ENCODE measurements at regions not wholly inside any gene's neighbourhood (a gene's known extent, or its start where the extent isn't known, plus 50 kb on each side); places are given as distances from the start of the nearest gene placed in this dataset.
A peak's percentile ranks its signal among the peaks of the same experiment; 100 is the strongest.

GRCh38 chr11:134662629-134663360 lies 250.8 kb upstream of the B3GAT1 start:
- TF ChIP-seq CTCF (IDR thresholded peaks at IDR 0.05) (no peak), POLR2A (IDR thresholded peaks at IDR 0.05) (no peak)
- no peak overlapping the region for H3K4me3 ChIP-seq (ENCODE audit: low read depth, poor library complexity, severe bottlenecking)
- intact Hi-C loops (cut with DNase I; ENCODE audit: low total_unique reads), result no loop called here
- WGBS, 2 donors, result 75 to 81% methylated on average over 5 of the region's 5 CpGs
- DNase-seq (ENCODE audit: low spot score in 2 of 2), result peak; percentile 8 to 75

- TF ChIP-seq CTCF (IDR thresholded peaks at IDR 0.05) (no peak), POLR2A (IDR thresholded peaks at IDR 0.05) (no peak)
- no peak overlapping the region for H3K4me3 ChIP-seq (ENCODE audit: low read depth, poor library complexity, severe bottlenecking)
- intact Hi-C loops (cut with DNase I; ENCODE audit: low total_unique reads), result no loop called here
- 75 to 77% methylated on average over 5 of the region's 5 CpGs for WGBS, 2 donors
- DNase-seq (ENCODE audit: low spot score in 2 of 2), result peak; percentile 2 to 23
Observed at GRCh38 chr11:134661660-134662059, 249.6 kb upstream of the B3GAT1 start.

- intact Hi-C loops (cut with DNase I; ENCODE audit: low total_unique reads), result no loop called here
- DNase-seq (ENCODE audit: low spot score in 2 of 2), result peak in 1 of 2 donors; percentile 14
- H3K4me3 ChIP-seq (ENCODE audit: low read depth, poor library complexity, severe bottlenecking), result no peak overlapping the region
- TF ChIP-seq POLR2A (IDR thresholded peaks at IDR 0.05) (no peak), CTCF (IDR thresholded peaks at IDR 0.05) (no peak)
- 70 to 77% methylated on average over 1 of the region's 1 CpG for WGBS, 2 donors
Observed at GRCh38 chr11:134660416-134660815, 248.4 kb upstream of the B3GAT1 start.

GRCh38 chr11:134659882-134660281 lies 247.8 kb upstream of the B3GAT1 start:
- H3K4me3 ChIP-seq (ENCODE audit: low read depth, poor library complexity, severe bottlenecking), result no peak overlapping the region
- peak; percentile 6 to 32 for DNase-seq (ENCODE audit: low spot score in 2 of 2)

GRCh38 chr11:134658481-134659225 lies 246.6 kb upstream of the B3GAT1 start:
- H3K4me3 ChIP-seq (ENCODE audit: low read depth, poor library complexity, severe bottlenecking), result no peak overlapping the region
- DNase-seq (ENCODE audit: low spot score in 2 of 2), result peak; percentile 4 to 63
- intact Hi-C loops (cut with DNase I; ENCODE audit: low total_unique reads), result no loop called here
- no peak for TF ChIP-seq CTCF (IDR thresholded peaks at IDR 0.05)
- no peak for TF ChIP-seq POLR2A (IDR thresholded peaks at IDR 0.05)
- 78 to 86% methylated on average over 4 of the region's 4 CpGs for WGBS, 2 donors

More at GRCh38 chr11:134659882-134660281, 247.8 kb upstream of the B3GAT1 start:
- TF ChIP-seq POLR2A (IDR thresholded peaks at IDR 0.05) (no peak), CTCF (IDR thresholded peaks at IDR 0.05) (no peak)
- WGBS, 2 donors, result 75% methylated on average over 8 of the region's 8 CpGs
- intact Hi-C loops (cut with DNase I; ENCODE audit: low total_unique reads), result no loop called here

Data from lower leg skin (tissue), 4 donors.